HG02571 (cell line): ENCODE measurements at regions not wholly inside any gene's neighbourhood (a gene's known extent, or its start where the extent isn't known, plus 50 kb on each side); places are given as distances from the start of the nearest gene placed in this dataset.

ENCODE experiments used
- ATAC-seq: cut with Tn5 transposase; IDR thresholded peaks from one replicate; pipeline ENCODE4 v1.9.1; 2021; ENCODE audit warnings: mild to moderate bottlenecking, moderate library complexity; ENCODE audit not compliant: unreplicated experiment

GRCh38 chr2:125041846-125042245 is 1016.8 kb downstream of the CNTNAP5 start:
- ATAC-seq: no peak

GRCh38 chr2:125042727-125043126 is 1017.6 kb downstream of the CNTNAP5 start:
- no peak for ATAC-seq

- ATAC-seq: no peak
Measured at GRCh38 chr2:125070726-125071505, 1045.8 kb downstream of the CNTNAP5 start.

- no peak for ATAC-seq
Measured at GRCh38 chr2:125073440-125073839, 1048.4 kb downstream of the CNTNAP5 start.

GRCh38 chr2:125085904-125086303 is 1060.8 kb downstream of the CNTNAP5 start:
- ATAC-seq: no peak

- no peak for ATAC-seq
Measured at GRCh38 chr2:125086313-125087184, 1061.5 kb downstream of the CNTNAP5 start.

GRCh38 chr2:125092276-125093009 is 1067.4 kb downstream of the CNTNAP5 start:
- ATAC-seq: no peak

GRCh38 chr2:125095826-125096225 is 1070.7 kb downstream of the CNTNAP5 start:
- no peak for ATAC-seq

GRCh38 chr2:125106710-125107109 is 1081.6 kb downstream of the CNTNAP5 start:
- no peak for ATAC-seq

GRCh38 chr2:125107446-125107845 is 1082.4 kb downstream of the CNTNAP5 start:
- no peak for ATAC-seq

- ATAC-seq: no peak
Measured at GRCh38 chr2:125108251-125108650, 1083.2 kb downstream of the CNTNAP5 start.

GRCh38 chr2:125125902-125126301 is 1100.8 kb downstream of the CNTNAP5 start:
- no peak for ATAC-seq

GRCh38 chr2:125160947-125161346 is 1135.9 kb downstream of the CNTNAP5 start:
- ATAC-seq: no peak

- ATAC-seq: no peak
Measured at GRCh38 chr2:125167152-125167551, 1142.1 kb downstream of the CNTNAP5 start.

- ATAC-seq: no peak
Measured at GRCh38 chr2:125167820-125168219, 1142.7 kb downstream of the CNTNAP5 start.

GRCh38 chr2:125168442-125168841 is 1143.4 kb downstream of the CNTNAP5 start:
- no peak for ATAC-seq

GRCh38 chr2:125169022-125169763 is 1144.1 kb downstream of the CNTNAP5 start:
- no peak for ATAC-seq

- ATAC-seq: no peak
Measured at GRCh38 chr2:125169764-125170146, 1144.7 kb downstream of the CNTNAP5 start.

- no peak for ATAC-seq
Measured at GRCh38 chr2:125172181-125172580, 1147.1 kb downstream of the CNTNAP5 start.

GRCh38 chr2:125175415-125175814 is 1150.3 kb downstream of the CNTNAP5 start:
- ATAC-seq: no peak
